SU-DHL-6 (cell line): ENCODE measurements at regions not wholly inside any gene's neighbourhood (a gene's known extent, or its start where the extent isn't known, plus 50 kb on each side); places are given as distances from the start of the nearest gene placed in this dataset.

Source experiments
- H2AFZ ChIP-seq: fragments of 200-600 bp; sonication (generic); 2 replicates; pipeline ENCODE4 v1.6.1; 2014; ENCODE audit warnings: low read depth, mild to moderate bottlenecking, moderate library complexity, mixed read lengths, antibody characterized with exemption, low read length; ENCODE audit not compliant: severe bottlenecking
- H3F3A ChIP-seq: fragments of 200-600 bp; shearing (Covaris generic); 2 replicates; pipeline ENCODE4 v1.6.0; 2016; ENCODE audit warnings: antibody characterized with exemption, mild to moderate bottlenecking; ENCODE audit not compliant: insufficient read depth
- H3K27ac ChIP-seq: fragments of 200-600 bp; sonication (generic); 2 replicates; pipeline ENCODE4 v1.5.1; 2016; ENCODE audit warnings: low read depth, mild to moderate bottlenecking, low read length, moderate library complexity, mixed read lengths
- H3K27me3 ChIP-seq: fragments of 200-600 bp; sonication (generic), shearing (Covaris generic); 2 replicates; pipeline ENCODE4 v1.6.0; 2014; ENCODE audit warnings: mild to moderate bottlenecking, low read length
- H3K36me3 ChIP-seq: fragments of 200-600 bp; sonication (generic); 2 replicates; pipeline ENCODE4 v1.6.1; 2014; ENCODE audit warnings: mild to moderate bottlenecking, low read length, mixed read lengths
- H3K4me2 ChIP-seq: fragments of 300-600, 200-600 bp; shearing (Covaris generic), sonication (generic); 2 replicates; pipeline ENCODE4 v1.6.0; 2014; ENCODE audit warnings: low read length, low read depth, mild to moderate bottlenecking; ENCODE audit not compliant: poor library complexity, severe bottlenecking
- H3K4me3 ChIP-seq: fragments of 200-600 bp; sonication (generic); 2 replicates; pipeline ENCODE4 v1.5.1; 2014; ENCODE audit warnings: antibody characterized with exemption, low read length, mild to moderate bottlenecking, mixed read lengths; ENCODE audit not compliant: insufficient read depth, poor library complexity, severe bottlenecking
- H3K79me2 ChIP-seq: fragments of 200-600 bp; sonication (generic); 2 replicates; pipeline ENCODE4 v1.6.1; 2014; ENCODE audit warnings: mild to moderate bottlenecking, low read length, moderate library complexity; ENCODE audit not compliant: insufficient read depth
- H3K9ac ChIP-seq: fragments of 200-600 bp; sonication (generic); 2 replicates; pipeline ENCODE4 v1.7.0; 2014; ENCODE audit warnings: mild to moderate bottlenecking, low read length
- H3K9me2 ChIP-seq: fragments of 200-600 bp; sonication (generic); replicated peaks from 2 replicates; pipeline ENCODE4 v1.6.1; 2014; ENCODE audit warnings: low read length; ENCODE audit not compliant: insufficient read depth
- H3K9me3 ChIP-seq: fragments of 200-600 bp; sonication (generic); 2 replicates; pipeline ENCODE4 v1.6.1; 2014; ENCODE audit warnings: low read length, mixed read lengths; ENCODE audit not compliant: insufficient read depth
- H4K20me1 ChIP-seq: fragments of 200-600 bp; sonication (generic); 2 replicates; pipeline ENCODE4 v1.6.1; 2014; ENCODE audit warnings: low read depth, mild to moderate bottlenecking, antibody characterized with exemption, low read length, moderate library complexity, mixed read lengths
- EZH2phosphoT487 ChIP-seq: fragments of 200-600 bp; sonication (generic), shearing (Covaris generic); conservative IDR thresholded peaks from 2 replicates; pipeline ENCODE4 v1.6.1; 2018; ENCODE audit warnings: mild to moderate bottlenecking, antibody characterized with exemption, low read length, moderate library complexity, mixed read lengths
- TF ChIP-seq, protein P1 (sequence below): fragments of 200-600 bp; sonication (generic); IDR thresholded peaks from one replicate; pipeline ENCODE4 v1.5.1; 2017; ENCODE audit warnings: antibody characterized with exemption, mild to moderate bottlenecking, low read length, moderate library complexity; ENCODE audit not compliant: insufficient read depth, poor library complexity, severe bottlenecking

DNA sequence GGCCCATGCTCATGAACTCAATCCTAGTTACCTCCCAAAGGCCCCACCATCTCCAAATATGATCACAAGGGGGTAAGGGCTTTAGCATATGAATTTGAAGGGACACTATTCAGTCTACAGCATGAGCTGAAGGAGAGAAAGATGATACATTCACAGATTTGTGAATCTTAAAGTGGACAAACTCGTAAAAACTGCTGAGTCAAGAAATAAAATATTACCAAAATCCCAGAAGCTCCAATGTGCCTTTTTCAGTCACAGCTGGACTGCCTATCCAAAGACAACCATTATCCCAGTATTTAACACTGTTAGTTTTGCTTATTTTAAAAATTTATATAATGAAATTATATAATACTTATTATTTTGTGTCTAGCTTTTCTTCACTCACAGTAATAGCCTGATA is 109.0 kb downstream of the CXXC4 start:
- no peak overlapping the region for H3K4me3 ChIP-seq
- no peaks in the 10 kb centered on the region for H3K79me2 ChIP-seq
- H3K9ac ChIP-seq, result no peak overlapping the region
- H3K9me2 ChIP-seq, result no peaks in the 10 kb centered on the region
- H3K36me3 ChIP-seq, result no peaks in the 10 kb centered on the region
- no peaks in the 10 kb centered on the region for H4K20me1 ChIP-seq
- no peaks in the 10 kb centered on the region for H3K27me3 ChIP-seq
- no peaks in the 10 kb centered on the region for H3K9me3 ChIP-seq
- no peak overlapping the region for H3K27ac ChIP-seq
- H2AFZ ChIP-seq, result no peak overlapping the region
- TF ChIP-seq, protein P1, sequence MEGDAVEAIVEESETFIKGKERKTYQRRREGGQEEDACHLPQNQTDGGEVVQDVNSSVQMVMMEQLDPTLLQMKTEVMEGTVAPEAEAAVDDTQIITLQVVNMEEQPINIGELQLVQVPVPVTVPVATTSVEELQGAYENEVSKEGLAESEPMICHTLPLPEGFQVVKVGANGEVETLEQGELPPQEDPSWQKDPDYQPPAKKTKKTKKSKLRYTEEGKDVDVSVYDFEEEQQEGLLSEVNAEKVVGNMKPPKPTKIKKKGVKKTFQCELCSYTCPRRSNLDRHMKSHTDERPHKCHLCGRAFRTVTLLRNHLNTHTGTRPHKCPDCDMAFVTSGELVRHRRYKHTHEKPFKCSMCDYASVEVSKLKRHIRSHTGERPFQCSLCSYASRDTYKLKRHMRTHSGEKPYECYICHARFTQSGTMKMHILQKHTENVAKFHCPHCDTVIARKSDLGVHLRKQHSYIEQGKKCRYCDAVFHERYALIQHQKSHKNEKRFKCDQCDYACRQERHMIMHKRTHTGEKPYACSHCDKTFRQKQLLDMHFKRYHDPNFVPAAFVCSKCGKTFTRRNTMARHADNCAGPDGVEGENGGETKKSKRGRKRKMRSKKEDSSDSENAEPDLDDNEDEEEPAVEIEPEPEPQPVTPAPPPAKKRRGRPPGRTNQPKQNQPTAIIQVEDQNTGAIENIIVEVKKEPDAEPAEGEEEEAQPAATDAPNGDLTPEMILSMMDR, result no peak
- TF ChIP-seq EZH2phosphoT487, result no peak
- no peaks in the 10 kb centered on the region for H3F3A ChIP-seq
- no peak overlapping the region for H3K4me2 ChIP-seq

DNA sequence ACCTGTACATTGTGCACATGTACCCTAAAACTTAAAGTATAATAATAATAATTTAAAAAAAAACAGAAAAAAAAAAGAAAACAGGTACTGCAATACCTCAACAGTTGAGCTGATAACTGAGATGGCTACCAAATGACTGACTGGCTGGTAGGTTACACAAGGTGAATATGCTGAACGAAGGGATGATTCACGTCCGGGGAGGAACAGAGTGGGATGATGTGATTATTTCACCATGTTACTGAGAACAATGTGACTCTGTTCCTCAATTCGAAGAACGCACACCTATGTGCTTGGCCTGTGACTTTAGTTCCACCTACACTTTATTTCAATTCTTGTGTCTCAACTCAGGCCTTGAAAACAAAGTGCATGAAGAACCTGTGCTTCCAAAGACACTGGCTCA is 111.7 kb downstream of the CXXC4 start:
- Histone ChIP-seq H2AFZ (no peak overlapping the region), H3K36me3 (no peaks in the 10 kb centered on the region), H3K27ac (no peak overlapping the region), H3F3A (no peaks in the 10 kb centered on the region), H3K4me2 (no peak overlapping the region), H3K9me3 (no peaks in the 10 kb centered on the region), H3K9ac (no peak overlapping the region), H3K9me2 (no peaks in the 10 kb centered on the region), H3K27me3 (no peaks in the 10 kb centered on the region), H3K79me2 (no peaks in the 10 kb centered on the region), H3K4me3 (no peak overlapping the region), H4K20me1 (no peaks in the 10 kb centered on the region)
- no peak for TF ChIP-seq EZH2phosphoT487
- TF ChIP-seq, protein P1, result no peak

DNA sequence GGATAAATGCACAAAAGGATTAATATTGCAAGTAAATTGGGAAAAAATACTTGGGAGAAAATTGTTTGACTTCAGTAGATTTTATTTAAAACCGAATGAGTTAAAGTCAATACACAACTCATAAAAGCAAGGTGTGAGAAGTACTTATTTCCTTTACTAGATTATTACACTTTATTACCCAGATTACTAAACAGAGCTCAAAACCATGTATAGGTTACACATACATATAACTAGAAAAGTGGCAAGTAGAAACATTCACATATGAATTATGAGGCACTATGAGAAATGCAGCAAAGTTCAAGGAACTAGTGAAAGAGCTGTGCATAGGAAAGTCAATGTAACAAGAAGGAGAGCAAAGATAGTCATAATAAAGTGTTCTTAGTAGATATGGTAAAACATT is 113.0 kb downstream of the CXXC4 start:
- Histone ChIP-seq H3K79me2 (no peaks in the 10 kb centered on the region), H3F3A (no peaks in the 10 kb centered on the region), H3K4me2 (no peak overlapping the region), H3K9me2 (no peaks in the 10 kb centered on the region), H2AFZ (no peak overlapping the region), H3K36me3 (no peaks in the 10 kb centered on the region), H3K9me3 (no peaks in the 10 kb centered on the region), H4K20me1 (no peaks in the 10 kb centered on the region), H3K27ac (no peak overlapping the region), H3K9ac (no peak overlapping the region), H3K27me3 (no peaks in the 10 kb centered on the region), H3K4me3 (no peak overlapping the region)
- no peak for TF ChIP-seq EZH2phosphoT487
- TF ChIP-seq, protein P1, result no peak
